HUES6 (cell line): ENCODE measurements at regions not wholly inside any gene's neighbourhood (a gene's known extent, or its start where the extent isn't known, plus 50 kb on each side); places are given as distances from the start of the nearest gene placed in this dataset.

Experiments
- H3K27ac ChIP-seq: 2 replicates; pipeline ENCODE4 v1.7.0; 2013; ENCODE audit warnings: low read depth, mild to moderate bottlenecking, low read length, inconsistent platforms
- H3K27me3 ChIP-seq: 2 replicates; pipeline ENCODE4 v1.6.1; 2013; ENCODE audit warnings: low read length; ENCODE audit not compliant: control insufficient read depth, insufficient read depth
- H3K36me3 ChIP-seq: 2 replicates; pipeline ENCODE4 v1.6.1; 2013; ENCODE audit warnings: low read length; ENCODE audit not compliant: control insufficient read depth, insufficient read depth
- H3K4me1 ChIP-seq: 2 replicates; pipeline ENCODE4 v1.6.1; 2013; ENCODE audit warnings: low read length; ENCODE audit not compliant: control insufficient read depth, insufficient read depth
- H3K4me3 ChIP-seq: 2 replicates; pipeline ENCODE4 v1.5.1; 2013; ENCODE audit warnings: low read depth, low read length
- H3K9ac ChIP-seq: one replicate; pipeline ENCODE4 v1.6.1; 2013; ENCODE audit warnings: mild to moderate bottlenecking, low read length
- H3K9me3 ChIP-seq: 2 replicates; pipeline ENCODE4 v1.6.1; 2013; ENCODE audit warnings: low read depth, low read length; ENCODE audit not compliant: control insufficient read depth, insufficient read depth

DNA sequence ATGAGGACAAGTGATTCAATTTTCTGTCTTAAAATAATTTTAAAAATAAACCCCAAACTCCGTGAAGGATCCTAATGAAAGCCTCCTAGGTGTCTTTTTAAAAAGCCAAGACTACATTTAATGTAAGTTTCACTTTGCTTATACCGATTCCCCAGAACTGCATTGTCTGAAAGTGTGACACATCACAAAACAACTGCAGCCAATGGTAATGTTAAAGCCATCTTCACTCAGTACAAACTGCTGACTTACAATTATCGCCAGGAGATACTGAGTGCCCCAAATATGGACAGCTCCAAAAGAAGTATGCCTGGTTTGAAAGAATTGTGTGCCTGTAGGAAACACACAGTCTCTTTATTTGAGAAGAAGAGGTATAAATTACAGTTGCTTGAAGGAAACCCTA lies 73.7 kb upstream of the SPANXB1 start:
- H3K4me1 ChIP-seq: no peaks in the 10 kb centered on the region; the same call in 1 of the 2 replicates
- H3K27me3 ChIP-seq: no peaks in the 10 kb centered on the region; the same call in 1 of the 2 replicates

DNA sequence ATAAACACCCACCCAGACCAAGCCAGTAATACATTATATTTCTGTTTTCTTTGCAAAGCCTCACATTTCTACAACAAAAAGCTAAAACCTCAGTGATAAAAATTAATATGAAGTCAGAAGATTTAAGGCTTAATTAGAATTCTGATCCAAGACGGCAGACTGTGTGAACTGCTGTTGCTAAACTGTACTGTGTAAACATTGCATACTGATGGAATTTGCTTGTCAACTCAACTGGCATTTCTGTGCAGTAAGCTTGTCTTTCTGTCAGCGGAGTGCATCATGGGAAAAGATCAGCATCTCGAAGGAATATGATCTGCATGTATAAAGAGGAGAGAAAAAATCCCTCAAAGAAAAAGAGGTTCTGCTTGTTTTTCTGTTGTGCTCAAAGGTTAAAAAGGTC lies 69.4 kb upstream of the SPANXB1 start:
- no peaks in the 10 kb centered on the region for H3K27me3 ChIP-seq
- H3K9me3 ChIP-seq: peaks cover 3% of the 10 kb centered on the region; the same call in 1 of the 2 replicates
- H3K4me1 ChIP-seq: no peaks in the 10 kb centered on the region; the same call in 1 of the 2 replicates
- H3K36me3 ChIP-seq: no peaks in the 10 kb centered on the region
- no peak overlapping the region for H3K4me3 ChIP-seq
- H3K27ac ChIP-seq: no peak overlapping the region
- no peak overlapping the region for H3K9ac ChIP-seq

More for the DNA sequence above, 73.7 kb upstream of the SPANXB1 start:
- no peaks in the 10 kb centered on the region for H3K36me3 ChIP-seq
- no peak overlapping the region for H3K27ac ChIP-seq
- no peak overlapping the region for H3K9ac ChIP-seq
- H3K9me3 ChIP-seq: peaks cover 3% of the 10 kb centered on the region; the same call in 1 of the 2 replicates
- H3K4me3 ChIP-seq: no peak overlapping the region

DNA sequence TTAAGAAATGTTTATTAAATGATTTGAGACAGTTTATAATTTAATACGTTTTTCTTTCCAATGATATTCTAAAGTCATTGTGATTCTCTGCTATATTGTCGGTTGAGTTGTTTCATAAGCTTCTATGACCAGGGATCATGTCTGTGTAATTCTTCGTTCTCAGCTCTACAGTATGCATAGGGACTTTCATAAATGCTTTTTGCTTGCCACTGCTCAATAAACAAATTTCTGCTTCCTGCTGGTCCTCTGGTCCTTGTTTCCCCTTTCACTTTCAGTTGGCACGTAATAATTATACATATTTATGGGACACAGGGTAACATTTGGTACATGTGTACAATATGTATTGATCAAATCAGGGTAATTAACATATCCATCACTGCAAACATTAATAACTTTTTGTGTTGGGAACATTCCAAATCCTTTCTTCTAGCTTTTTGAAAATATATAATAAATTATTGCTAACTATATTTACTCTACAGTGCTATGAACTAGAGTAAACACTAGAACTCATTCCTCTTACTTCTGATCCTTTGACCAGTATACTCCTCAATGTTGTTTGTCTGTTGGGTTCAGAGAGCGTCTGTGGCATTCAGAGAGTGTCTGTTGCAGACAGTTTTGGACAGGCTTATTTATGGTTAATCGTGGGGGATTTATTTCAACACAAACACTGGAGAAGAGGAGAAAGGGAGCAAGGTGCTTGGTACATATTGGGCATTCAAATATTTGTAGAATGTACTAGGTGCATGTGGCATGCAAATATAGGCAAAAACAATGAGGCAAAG lies 68.3 kb upstream of the SPANXB1 start:
- H3K9ac ChIP-seq: no peak overlapping the region
- H3K27ac ChIP-seq: no peak overlapping the region
- H3K4me3 ChIP-seq: no peak overlapping the region
- H3K27me3 ChIP-seq: no peaks in the 10 kb centered on the region
- no peaks in the 10 kb centered on the region; the same call in 1 of the 2 replicates for H3K4me1 ChIP-seq
- no peaks in the 10 kb centered on the region for H3K36me3 ChIP-seq
- peaks cover 3% of the 10 kb centered on the region; the same call in 1 of the 2 replicates for H3K9me3 ChIP-seq

DNA sequence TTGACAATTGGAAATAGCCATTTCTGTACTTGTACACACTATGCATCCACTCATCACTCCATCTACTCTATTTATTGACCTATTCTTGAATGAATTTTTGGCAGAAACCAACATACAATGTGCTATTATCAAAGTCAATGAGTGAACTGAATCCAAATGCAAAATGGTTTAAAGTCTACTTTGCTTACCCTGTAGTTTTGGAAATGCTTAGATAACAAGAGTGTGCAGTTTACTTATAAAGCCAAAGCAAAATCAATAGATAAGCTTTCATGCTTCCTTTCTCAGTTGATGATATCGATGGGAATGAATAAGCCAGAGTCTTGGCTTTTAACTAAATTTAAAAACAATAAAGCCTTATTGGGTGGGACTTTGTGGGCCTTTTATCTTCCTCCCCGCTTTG lies 58.9 kb upstream of the SPANXB1 start:
- no peaks in the 10 kb centered on the region for H3K4me1 ChIP-seq
- H3K9me3 ChIP-seq: no peaks in the 10 kb centered on the region
- H3K27me3 ChIP-seq: no peaks in the 10 kb centered on the region
- H3K27ac ChIP-seq: no peak overlapping the region
- H3K9ac ChIP-seq: no peak overlapping the region
- no peak overlapping the region for H3K4me3 ChIP-seq
- H3K36me3 ChIP-seq: no peaks in the 10 kb centered on the region

DNA sequence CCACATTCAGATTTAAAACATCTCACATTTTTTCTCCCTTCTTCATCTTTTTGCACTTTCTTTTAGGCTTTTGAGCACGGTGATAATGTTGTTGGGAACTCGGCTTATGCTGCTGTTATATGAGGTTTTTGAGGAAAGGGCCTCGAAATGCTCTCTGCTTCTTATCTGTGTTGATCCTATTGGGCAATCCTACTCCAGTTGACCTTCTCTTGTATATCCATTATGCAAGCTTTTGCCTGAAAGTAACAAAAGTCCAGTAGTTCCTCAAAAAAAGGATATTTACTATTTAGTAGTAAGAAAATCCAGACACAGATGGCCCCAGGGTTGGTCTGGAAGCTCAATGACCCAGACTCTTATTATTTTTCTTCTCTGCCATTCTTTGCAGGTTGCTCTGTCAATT lies 57.7 kb upstream of the SPANXB1 start:
- no peak overlapping the region for H3K9ac ChIP-seq
- H3K4me3 ChIP-seq: no peak overlapping the region
- no peak overlapping the region for H3K27ac ChIP-seq
- H3K36me3 ChIP-seq: no peaks in the 10 kb centered on the region
- no peaks in the 10 kb centered on the region for H3K9me3 ChIP-seq
- no peaks in the 10 kb centered on the region for H3K27me3 ChIP-seq
- H3K4me1 ChIP-seq: no peaks in the 10 kb centered on the region

DNA sequence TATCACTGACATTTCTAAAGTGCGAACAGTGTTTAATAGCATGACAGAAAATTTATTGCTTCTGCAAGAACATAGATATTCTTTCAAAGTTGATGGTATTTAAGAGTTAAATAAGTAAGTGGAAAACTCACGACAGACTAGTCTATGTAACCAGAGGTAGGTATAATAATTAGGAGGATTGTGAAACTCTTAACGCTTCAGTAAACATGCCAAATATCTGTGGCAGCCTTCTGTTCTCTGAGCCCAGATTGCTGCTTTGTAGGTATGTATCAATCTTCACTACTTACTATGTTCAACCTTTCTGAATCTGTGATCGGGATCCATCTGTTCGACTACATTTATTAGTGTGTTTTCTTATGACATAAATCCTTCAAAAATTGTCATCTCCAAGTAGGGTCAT lies 53.6 kb upstream of the SPANXB1 start:
- Histone ChIP-seq H3K36me3 (no peaks in the 10 kb centered on the region), H3K9me3 (no peaks in the 10 kb centered on the region), H3K4me3 (no peak overlapping the region), H3K4me1 (0 out of 2 replicates have a peak, but pooled peaks cover 6% of the 10 kb centered on the region), H3K9ac (no peak overlapping the region), H3K27me3 (no peaks in the 10 kb centered on the region), H3K27ac (no peak overlapping the region)

DNA sequence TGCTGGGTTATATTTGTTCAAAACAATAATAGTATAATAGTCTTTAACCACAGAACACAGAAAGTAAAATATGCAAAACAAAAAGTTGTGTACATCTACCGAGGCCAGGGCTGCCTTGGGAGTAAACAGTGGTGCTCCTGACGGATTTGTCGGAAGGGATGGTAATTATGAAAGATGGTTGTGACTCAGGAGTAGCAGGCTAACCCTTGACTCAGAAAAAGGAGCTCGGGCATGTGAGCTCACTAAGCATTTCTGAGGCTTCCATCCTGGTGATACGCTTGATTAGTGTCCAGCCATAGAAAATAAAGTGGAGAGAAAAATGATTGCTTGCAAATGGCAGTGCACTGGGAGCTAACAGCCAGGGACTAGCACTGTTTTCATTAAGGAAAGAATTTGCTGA lies 53.2 kb upstream of the SPANXB1 start:
- 0 out of 2 replicates have a peak, but pooled peaks cover 6% of the 10 kb centered on the region for H3K4me1 ChIP-seq
- H3K9ac ChIP-seq: no peak overlapping the region
- H3K36me3 ChIP-seq: no peaks in the 10 kb centered on the region
- no peak overlapping the region for H3K27ac ChIP-seq
- no peaks in the 10 kb centered on the region for H3K27me3 ChIP-seq
- H3K4me3 ChIP-seq: no peak overlapping the region
- H3K9me3 ChIP-seq: no peaks in the 10 kb centered on the region
